ENCODE measurements at regions not wholly inside any gene's neighbourhood (a gene's known extent, or its start where the extent isn't known, plus 50 kb on each side); places are given as distances from the start of the nearest gene placed in this dataset.
A peak's percentile ranks its signal among the peaks of the same experiment; 100 is the strongest.

DNA sequence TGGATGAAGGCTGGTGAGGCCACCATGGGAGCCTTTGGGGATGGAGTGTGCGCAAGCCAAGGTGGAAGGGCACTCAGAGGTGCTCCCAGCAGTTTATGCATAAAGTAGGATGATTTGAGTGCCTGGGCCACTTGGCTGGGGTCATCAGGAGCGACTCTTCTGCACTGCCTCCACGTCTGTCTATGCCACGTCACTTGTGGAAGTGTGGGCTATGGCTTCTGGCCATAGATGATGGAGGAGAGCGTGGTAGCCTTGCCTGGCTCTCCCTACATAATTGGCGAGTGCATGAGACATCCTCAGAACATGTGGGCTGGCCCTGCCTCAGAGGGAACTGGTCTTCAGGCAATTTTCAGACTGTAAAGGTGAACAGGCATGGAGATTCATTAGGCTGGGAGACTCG, 182.9 kb downstream of the TEX29 start:
- DNase-seq = no peak

DNA sequence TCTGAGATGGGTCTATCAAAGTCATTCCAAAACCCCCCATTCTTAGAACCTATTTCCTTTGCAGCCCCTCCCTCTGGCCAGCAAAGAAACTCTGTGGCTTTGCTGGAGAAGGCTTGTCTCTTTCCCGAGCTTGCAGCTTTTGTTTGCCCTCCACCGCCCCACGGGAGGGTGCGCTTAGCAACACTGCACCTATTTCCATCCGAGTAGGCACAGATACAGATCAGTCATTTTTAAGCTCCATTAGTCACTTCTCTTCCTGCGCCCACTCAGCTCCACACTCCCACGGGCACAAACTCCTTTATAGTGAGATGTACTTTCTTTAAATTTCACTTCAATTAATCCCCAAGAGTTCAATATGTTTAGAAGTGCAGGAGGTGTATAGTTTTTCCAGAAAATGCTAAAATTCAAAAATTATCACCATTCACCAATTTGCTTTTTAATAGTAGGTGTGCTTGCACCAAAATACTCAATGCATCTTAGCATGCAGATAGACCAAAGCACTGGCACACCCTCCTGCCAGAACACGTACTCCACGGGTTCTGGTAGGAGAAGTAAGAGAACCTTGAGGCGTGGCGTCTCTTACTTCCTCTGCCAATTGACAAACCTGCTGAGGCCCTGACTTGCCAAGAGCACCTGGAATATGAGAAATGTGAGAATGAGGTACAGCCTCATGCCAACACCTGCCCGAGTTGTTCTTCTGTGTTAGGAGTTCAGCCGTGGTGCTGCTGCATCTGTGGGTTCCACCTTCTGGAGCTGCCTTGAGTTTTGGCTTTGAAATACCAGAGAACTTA, 183.7 kb downstream of the TEX29 start:
- DNase-seq = no peak

DNA sequence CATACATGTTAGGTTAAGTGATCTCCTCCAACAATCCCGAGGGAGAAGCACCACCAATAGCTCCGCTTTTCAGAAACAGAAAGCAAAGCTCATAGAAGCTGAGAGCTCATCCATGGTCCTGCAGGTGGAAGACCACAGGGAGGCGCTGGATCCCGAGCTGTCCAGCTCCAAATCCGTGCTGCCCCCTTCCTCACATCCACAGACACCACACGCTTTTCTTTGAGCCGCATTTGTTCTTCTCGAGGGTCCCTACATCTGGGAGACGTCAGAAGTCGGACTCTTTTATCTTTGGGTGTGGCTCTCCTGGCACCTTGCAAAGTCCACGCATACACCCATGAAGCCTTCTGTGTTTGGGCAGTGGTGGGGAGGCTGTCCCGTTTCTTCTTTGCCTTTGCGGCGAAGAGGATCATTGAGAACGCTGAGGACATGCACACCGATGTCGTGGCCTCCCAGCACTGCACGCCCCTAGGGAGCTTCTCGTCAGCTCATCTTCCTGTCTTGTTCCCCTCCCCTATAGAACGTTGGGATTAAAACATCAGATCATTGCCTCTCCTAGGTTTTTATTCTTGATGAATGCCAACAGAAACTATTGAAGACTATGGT, 184.8 kb downstream of the TEX29 start:
- no peak for DNase-seq

DNA sequence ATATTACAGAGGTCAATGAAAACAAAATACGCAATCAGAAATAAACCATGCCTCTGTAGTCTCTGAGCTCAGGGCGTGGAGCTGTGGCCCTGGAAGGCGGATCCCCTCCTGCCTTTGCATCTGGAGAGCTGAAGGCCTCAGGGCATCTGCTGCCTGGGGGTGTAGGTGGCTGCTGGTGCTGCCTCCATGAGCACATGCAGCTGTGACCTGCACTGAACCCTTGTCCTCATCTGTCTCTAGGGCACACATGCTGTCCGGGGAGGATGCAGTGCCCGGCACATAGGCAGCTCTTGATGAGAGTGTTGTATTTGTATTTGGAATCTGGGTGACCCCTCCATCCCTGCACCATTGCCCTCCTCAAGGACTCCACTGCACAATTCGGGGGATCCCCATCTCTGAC, 185.7 kb downstream of the TEX29 start:
- DNase-seq = no peak

DNA sequence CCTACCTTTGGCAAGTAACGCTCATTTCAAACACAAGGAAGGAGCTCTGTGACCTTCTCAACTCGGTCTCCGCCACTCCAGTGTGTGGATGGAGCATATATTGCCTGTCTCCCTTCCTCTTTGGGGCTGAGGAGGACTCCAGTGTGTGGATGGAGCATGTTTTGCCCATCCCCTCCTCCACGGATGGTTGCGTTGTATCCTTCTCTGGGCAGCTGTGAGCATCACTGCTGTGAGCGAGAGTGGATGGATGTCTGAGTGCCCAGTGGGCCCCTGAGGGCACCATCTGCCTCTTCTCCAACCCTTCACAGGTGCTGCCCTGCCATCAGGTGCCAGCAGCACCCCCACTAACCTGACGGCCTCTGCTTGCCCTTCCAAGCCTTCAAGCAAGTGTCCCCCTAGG, 186.2 kb downstream of the TEX29 start:
- no peak for DNase-seq

DNA sequence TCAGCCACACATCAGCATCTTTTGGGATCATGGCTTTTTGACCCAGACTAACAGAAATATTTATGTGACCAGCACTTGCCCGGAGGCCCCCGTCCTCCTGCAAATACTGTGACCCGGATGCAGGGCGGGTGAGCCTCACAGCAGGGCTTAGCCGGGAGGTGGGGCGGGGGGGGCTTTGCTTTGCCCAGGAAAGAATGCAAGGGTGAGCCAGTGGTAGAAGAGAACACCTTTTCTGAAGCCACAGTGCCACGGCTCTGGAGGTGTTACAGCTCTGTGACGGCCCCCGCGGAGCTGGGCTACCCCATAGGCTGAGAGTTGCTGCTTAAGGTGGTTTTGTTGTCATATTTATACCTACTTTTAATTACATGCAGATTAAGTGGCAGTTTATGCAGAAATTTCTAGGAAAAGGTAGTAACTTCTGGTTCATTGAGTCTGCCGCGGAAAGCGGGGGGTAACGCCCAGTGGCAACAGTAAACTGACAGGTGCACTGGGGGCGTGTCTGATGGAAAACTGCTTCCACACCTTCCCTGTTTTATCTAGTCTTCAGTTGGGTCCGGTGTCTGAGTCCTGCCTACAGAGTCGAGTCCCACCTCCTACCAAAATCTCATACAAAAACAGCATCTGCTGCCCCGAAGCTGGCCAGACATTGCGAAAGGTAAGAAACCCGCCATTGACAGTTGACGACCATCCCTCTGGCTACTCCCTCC, 187.9 kb downstream of the TEX29 start:
- no peak for DNase-seq

DNA sequence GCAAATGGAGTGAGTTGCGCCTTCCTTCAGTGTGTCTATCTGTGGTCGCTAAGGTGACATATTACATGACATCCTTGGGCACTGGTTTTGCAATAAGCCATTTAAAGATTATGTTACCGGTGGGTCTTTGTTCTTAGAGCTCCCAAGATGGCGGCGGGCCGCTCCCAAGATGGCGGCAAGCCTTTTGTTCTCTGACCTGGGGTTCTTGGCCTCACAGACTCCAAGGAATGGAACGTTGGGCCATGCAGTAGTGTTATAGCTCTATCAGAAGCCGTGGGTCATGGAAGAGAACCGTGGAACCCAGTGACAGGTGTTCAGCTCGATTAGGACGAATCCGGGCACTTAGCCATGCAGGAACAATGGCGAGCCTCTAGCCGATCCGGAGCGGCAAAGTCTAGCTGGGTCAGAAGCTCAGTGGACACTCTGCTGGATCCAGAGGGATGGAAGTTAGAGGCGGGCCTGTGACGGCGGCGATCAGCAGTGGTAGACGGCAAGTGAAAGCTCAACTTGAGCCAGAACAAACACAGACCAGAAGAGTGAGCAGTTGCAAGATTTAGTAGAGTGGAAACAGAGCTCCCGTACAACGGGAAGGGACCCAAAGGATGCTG, 188.6 kb downstream of the TEX29 start:
- DNase-seq = no peak

DNA sequence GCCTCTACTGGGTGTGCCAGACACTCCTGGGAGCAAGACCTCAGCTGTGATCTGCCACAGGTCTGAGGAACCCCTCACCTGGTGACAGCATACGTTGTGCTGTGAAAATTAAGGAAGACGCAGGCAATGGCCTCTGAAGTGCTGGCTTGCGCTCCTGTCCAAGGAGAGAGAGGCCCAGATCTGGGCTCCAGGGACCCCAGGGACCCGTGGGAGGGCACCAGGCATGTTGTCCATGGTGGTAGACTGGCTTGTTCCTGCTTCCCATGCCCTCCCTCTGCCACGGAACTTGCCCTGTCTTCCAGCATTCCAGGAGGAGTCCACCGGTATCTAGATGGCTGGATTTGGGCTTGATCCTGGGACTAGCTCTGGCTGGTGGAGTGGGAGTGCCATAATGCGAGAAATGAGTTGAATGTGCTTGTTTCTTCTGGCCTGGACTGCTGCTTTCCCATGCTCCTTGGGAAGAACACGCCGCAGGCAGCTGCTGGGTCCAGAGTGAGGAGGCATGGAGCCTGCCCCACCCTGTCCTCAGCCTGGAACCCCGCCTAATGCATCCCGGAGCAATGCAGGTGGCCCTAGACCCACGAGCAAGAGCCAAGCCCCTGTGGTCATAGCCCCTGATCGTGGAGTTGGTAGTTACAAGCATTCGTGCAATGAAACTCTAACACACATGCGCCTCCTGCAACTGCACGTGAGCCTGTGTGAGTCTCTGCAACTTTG, 190.2 kb downstream of the TEX29 start:
- DNase-seq = no peak

DNA sequence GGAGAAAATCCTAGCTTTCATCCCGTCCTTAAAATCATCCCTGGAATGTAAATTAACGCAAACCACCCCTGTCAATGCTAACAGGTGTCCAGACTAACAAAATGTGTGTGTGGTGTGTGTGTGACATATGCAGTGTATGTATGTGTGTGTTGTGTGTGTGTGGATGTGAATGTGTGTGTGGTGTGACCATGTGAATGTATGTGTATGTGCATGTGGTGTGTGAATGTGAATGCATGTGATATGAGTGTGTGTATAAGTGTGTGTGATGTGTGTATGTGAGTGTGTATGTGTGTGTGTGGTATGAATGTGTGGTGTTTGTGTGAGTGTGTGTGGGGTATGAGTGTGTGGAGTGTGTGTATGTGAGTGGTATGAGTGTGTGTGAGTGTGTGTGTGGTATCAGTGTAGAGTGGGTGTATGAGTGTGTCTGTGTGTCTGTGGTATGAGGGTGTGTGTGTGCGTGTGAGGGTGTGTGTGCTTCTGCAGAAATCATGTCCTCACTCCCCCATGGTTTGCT, 190.8 kb downstream of the TEX29 start:
- DNase-seq = no peak

DNA sequence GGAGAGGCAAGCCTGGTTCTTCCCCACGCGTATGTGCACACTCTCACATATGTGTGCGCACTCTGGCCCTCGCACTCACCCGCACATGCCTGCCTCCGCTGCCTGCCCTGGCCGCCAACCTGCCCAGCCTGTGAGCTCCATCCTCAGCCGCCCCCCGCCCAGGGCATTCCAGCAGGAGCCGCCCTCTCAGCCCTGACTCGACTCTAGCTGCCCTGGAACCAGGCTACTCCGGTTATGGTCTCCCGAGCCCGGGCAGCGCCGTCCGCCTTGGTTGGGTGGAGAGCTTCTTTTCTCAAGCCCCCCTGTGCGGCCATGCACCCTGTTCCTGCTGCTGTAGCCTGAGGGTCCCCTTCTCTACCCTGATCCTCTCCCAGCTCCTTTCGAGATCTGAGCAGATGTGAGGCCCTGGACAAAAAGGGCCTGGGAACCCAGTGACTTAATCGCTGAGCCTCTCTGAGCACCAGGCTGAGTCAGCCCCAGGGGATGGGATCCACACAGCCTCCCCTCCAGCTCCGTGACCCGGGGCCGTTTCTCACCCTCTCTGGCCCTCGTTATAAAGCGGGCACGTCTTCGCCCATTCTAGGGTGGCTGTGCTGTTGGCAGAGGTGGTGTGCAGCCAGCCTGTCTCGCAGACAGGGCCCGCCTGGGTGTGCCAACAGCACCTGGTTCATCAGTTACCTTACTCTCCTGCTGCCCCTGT, 191.5 kb downstream of the TEX29 start:
- no peak for DNase-seq

DNA sequence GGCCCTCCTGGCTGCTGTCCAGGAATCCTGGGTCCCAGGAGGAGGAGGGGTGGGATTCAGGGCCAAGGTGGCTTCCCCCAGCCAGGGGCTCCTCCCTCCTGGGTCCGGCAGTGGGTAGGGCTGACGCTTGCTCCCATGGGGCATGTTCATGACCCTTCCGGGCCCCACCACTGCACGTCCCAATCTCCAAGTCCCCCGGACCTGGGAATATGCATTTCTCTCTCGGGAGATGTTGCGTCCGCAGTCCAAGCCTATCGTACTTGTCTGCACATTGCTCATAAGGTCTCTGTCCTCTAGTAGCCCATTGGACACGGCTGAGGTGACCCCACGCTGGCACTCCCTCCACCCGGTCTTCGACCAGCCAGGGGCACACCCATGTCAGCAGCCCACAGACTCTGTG, 192.3 kb downstream of the TEX29 start:
- no peak for DNase-seq

DNA sequence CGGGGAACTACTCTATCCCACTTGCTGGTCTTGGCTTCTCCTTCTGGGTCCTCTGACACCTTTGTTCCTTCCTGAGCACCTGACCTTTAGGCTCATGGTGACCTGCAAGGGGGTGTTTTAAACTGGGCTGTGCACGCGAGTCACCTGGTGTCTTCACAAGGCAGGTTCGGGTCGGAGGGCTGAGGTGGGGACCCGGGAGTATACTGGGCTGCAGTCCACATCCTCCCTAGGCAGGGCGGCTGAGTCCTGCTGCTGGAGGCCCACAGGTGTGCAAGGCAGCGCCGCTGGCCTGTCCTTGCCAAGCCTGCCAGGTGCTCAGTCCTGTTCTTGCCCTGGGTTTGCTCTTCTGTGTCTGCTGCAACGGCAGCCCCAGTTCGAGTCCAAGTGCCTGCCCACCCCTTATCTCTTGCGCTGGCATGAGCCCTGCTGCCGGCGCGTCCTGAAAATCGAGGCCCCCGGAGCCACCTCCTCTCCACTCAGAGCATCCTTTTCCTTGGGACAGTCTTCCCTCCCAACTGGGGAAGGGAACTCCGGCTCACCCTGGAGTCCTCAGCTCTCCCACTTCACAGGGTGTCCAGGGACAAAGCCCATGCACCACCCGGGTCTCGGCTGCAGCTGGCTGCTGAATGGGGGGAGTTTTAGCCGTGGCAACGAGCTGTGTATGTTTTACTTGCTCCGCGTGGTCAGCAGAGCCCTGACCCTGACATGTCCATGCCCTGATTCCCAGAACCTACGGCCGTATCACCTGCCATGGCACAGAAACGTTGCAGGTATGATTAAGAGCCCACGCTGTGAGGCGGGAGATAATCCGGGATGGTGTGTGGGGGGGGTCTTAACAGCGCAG, 193.5 kb downstream of the TEX29 start:
- no peak for DNase-seq

DNA sequence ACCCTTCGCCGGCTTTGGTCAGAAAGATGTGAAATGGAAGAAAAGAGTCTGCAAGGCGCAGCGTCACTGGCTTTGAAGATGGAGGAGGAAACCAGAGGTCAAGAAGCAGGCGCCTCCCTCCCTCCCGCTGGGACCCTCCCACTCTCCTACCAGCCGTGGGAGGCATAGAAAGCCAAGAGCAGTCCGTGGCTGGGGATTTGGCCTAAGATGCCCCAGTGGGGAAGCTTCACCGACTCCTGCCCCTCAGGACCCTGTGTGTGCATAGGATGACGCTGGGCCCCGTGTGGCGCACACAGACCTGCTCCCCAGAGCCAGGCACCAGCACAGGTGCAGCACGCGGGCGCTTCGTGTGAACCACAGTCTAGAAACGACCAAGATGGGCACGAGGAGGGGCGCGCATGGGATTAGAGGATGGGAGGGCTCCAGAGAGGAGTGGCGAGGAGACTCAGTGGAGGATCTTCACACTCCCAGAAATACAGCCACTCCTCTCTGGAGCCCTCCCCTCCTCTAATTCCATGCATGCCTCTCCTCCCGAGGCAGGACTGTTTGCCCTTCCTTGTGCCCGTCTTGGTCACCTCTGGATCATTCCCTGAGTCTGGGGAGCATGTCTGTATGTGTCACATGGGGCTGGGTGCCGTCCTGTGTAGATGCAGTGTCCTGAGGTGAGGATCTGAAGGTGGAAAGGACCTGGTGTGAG, 194.3 kb downstream of the TEX29 start:
- no peak for DNase-seq

DNA sequence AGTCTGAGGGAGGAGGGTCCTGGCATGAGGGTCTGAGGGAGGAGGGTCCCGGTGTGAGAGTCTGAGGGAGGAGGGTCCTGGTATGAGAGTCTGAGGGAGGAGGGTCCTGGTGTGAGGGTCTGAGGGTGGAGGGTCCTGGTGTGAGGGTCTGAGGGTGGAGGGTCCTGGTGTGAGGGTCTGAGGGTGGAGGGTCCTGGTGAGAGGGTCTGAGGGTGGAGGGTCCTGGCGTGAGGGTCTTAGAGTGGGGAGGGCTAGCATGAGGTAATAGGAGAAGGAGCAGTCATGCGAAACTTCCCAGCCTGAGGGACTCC, 194.8 kb downstream of the TEX29 start:
- DNase-seq = no peak

DNA sequence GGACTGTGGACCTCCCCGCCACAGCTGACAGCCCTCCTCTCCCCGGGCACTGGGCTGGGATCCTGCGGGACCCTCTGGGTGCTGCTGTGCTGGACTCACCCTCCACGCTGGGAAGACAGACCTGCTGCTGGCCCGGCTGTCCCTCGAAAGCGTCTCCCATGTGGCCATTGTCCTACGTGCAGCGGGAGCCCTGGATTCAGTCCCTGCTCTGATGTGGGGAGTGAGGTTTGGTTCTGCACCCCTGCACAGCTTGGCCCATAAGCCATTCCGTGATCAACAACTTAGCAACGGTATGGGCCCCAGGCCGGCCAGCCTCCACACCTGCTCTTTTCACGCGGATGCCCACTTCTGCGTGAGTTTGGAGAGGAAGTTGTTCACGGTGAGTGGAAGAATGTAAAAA, 195.2 kb downstream of the TEX29 start:
- DNase-seq = no peak

DNA sequence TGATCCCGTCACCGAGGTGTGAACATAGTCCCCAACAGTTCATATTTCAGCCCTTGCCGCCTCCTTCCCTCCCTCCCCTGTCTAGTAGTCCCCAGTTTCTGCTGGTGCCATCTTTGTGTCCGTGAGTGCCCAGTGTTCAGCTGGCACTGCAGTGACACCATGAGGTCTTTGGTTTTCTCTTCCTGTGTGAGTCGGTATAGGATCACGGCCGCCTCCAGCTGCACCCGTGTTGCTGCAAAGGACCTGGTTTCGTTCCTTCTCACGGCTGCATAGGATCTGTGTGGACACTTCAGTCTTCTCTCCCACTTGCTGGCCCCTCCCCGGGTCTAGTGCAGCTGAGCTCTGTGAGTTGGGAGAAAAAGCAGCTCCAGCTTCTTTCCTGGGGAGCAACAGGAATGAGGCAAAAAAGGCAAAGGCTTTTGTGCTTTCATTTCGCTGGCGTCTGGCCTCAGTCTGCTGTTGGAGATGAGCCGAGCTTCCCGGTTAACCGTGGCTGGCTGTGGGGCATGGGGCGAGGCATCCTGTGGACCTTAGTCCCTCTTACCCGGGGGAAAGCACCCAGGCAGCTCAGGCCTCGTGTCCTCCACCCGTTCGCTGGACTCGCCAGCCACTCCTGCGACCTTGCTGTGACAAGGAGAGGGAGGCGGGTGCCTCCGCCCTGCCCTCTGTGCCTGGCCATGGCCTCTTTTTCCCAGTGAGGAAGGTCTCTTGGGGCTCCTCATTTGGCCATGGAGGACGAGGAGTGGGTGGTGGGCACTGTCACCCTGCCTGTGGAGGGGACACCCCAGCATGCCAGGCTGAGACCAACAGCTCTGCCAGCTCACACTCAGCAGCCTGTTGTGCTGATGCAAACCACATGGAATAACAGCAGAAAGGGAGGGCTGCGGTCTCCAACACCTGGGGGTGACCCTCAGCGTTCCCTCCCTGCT, 196.5 kb downstream of the TEX29 start:
- DNase-seq = no peak

DNA sequence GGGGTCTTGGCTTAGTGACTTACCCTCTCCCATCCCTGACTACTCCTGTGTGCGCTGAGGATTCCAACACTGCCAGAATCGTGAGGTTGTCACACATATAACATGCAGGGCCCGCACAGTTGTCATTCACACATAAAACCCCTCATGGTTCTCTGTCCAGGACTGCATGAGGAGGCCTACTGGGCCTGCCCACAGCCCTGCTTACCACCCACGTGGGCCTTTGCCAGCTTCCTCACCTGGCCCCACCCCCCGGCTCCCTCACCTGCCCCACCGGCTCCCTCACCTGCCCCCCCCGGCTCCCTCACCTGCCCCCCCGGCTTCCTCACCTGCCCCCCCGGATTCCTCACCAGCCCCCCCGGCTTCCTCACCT, 197.2 kb downstream of the TEX29 start:
- DNase-seq = no peak

DNA sequence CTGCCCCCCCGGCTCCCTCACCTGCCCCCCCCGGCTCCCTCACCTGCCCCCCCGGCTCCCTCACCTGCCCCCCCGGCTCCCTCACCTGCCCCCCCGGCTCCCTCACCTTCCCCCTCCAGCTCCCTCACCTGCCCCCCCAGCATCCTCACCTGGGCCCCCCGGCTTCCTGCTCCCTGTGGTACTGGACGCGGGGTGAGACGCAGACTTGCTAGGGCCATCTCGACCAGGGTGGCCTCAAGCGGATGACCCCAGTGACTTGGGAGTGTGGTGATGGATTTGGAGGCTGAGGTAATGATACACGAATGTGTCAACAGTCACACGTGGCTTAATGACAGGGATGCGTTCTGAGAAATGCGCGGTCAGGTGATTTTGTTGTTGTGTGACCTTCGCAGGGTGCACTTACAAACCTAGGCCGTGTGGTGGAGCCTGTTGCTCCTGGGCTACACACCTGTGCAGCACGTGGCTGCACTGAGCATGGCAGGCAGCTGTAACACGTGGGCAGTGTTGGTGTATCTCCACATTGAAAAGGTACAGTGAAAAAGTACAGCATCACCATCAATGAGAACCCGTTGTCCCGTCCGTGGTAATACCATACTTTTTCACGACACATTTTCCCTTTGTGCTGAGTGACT, 197.8 kb downstream of the TEX29 start:
- DNase-seq = peak; percentile 29

DNA sequence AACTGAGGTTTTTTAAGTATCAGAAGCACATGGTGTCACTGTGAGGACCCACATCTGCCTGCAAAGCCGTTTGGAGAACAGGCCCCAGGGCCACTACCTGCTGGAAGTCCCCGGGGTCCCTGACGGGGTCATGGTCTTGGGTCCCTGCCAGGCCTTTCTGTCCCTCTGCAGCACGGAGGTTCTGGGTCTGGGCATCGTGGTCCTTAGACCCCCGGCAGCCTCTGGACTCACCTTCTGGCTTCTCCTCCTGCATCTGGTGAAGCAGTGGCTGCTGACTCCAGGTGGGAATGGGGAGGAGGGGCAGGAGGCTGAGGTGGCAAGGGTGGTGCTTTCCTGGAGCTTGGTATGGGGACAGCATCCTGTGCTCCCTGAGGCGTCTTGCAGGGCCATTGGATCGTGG, 198.6 kb downstream of the TEX29 start:
- DNase-seq = no peak

Data from NCI-H2107 (cell line).